SK-N-SH (cell line): ENCODE measurements at regions not wholly inside any gene's neighbourhood (a gene's known extent, or its start where the extent isn't known, plus 50 kb on each side); places are given as distances from the start of the nearest gene placed in this dataset.

Experiments used
- CTCF ChIA-PET: fragments of 300-600, 350-600 bp; formaldehyde crosslinking; extraction: SDS; loops from one replicate; lab custom pipeline; 2021; lab: Yijun Ruan, JAX
- POLR2A ChIA-PET: fragments of 350-600 bp; sonication (Branson Sonifier 250); formaldehyde crosslinking; extraction: SDS; loops from one replicate; lab custom pipeline; 2020; ENCODE audit warnings: antibody characterized with exemption, inconsistent platforms; lab: Yijun Ruan, JAX
- DNase-seq: peaks from one replicate; pipeline ENCODE4 v3.0.0; 2012
- H2AFZ ChIP-seq: fragments of 200-600 bp; sonication (generic); 2 replicates; pipeline ENCODE4 v1.8.1; 2016; ENCODE audit warnings: antibody characterized with exemption, mild to moderate bottlenecking, low read depth
- H3F3A ChIP-seq: fragments of 200-600 bp; sonication (generic); replicated peaks from 2 replicates; pipeline ENCODE3; 2016; ENCODE audit warnings: antibody characterized with exemption, mild to moderate bottlenecking; ENCODE audit not compliant: insufficient read depth
- H3K27ac ChIP-seq, 2 experiments: fragments of 200-500 bp in 1 of 2; fragments of 200-600 bp in 1 of 2; sonication (Bioruptor generic) in 1 of 2; sonication (generic), shearing (Covaris generic) in 1 of 2; 2 replicates each; pipeline versions ENCODE4 v1.5.1 to v1.6.1; 2014 to 2016; ENCODE audit warnings: low read depth in 2 of 2, inconsistent platforms in 1 of 2, low read length in 1 of 2, mild to moderate bottlenecking in 1 of 2, mixed read lengths in 1 of 2
- H3K27me3 ChIP-seq: fragments of 200-600 bp; sonication (generic), shearing (Covaris generic); 2 replicates; pipeline ENCODE4 v1.6.1; 2016; ENCODE audit warnings: mixed run types; ENCODE audit not compliant: insufficient read depth
- H3K36me3 ChIP-seq, 2 experiments: fragments of 200-500 bp in 1 of 2; fragments of 200-600 bp in 1 of 2; sonication (Bioruptor generic) in 1 of 2; sonication (generic) in 1 of 2; replicated peaks in 1 of 2; 2 replicates each; pipeline versions ENCODE3 to v1.5.1; 2014 to 2016; ENCODE audit warnings: low read length in 1 of 2, mild to moderate bottlenecking in 1 of 2; ENCODE audit not compliant: insufficient read depth in 2 of 2, control insufficient read depth in 1 of 2
- H3K4me1 ChIP-seq, 2 experiments: fragments of 200-500 bp in 1 of 2; fragments of 200-600 bp in 1 of 2; sonication (Bioruptor generic) in 1 of 2; sonication (generic), shearing (Covaris generic) in 1 of 2; 2 replicates each; pipeline versions ENCODE4 v1.5.1 to v1.6.1; 2014 to 2016; ENCODE audit warnings: low read depth in 1 of 2, low read length in 1 of 2, mixed run types in 1 of 2; ENCODE audit not compliant: insufficient read depth in 2 of 2, control insufficient read depth in 1 of 2
- H3K4me2 ChIP-seq: fragments of 200-600 bp; sonication (generic), shearing (Covaris generic); 2 replicates; pipeline ENCODE4 v1.6.1; 2017; ENCODE audit warnings: mixed run types
- H3K4me3 ChIP-seq, 2 experiments: fragments of 200-500 bp in 1 of 2; fragments of 200-600 bp in 1 of 2; sonication (Bioruptor generic) in 1 of 2; sonication (generic), shearing (Covaris generic) in 1 of 2; 2 replicates each; pipeline versions ENCODE4 v1.5.1 to v1.8.1; 2014 to 2016; ENCODE audit warnings: low read depth in 2 of 2, inconsistent platforms in 1 of 2, low read length in 1 of 2, mild to moderate bottlenecking in 1 of 2, mixed read lengths in 1 of 2, moderate library complexity in 1 of 2
- H3K79me2 ChIP-seq: fragments of 200-600 bp; sonication (generic); 2 replicates; pipeline ENCODE4 v1.8.1; 2017; ENCODE audit warnings: mild to moderate bottlenecking; ENCODE audit not compliant: insufficient read depth
- H3K9ac ChIP-seq: fragments of 200-600 bp; sonication (generic); 2 replicates; pipeline ENCODE4 v1.6.1; 2017; ENCODE audit warnings: mixed run types
- H3K9me2 ChIP-seq: fragments of 200-600 bp; sonication (generic); 2 replicates; pipeline ENCODE4 v1.6.1; 2017; ENCODE audit warnings: mixed run types
- H3K9me3 ChIP-seq: fragments of 200-600 bp; sonication (generic); 2 replicates; pipeline ENCODE4 v1.6.1; 2017; ENCODE audit warnings: mixed run types, mild to moderate bottlenecking, moderate library complexity
- H4K20me1 ChIP-seq: fragments of 200-600 bp; sonication (generic); 2 replicates; pipeline ENCODE4 v1.6.1; 2017; ENCODE audit warnings: mild to moderate bottlenecking, mixed run types; ENCODE audit not compliant: insufficient read depth
- CHD2 ChIP-seq: fragments of 150-350 bp; IDR thresholded peaks from 2 replicates; pipeline ENCODE4 v1.6.1; 2018; ENCODE audit warnings: low read length; ENCODE audit not compliant: partially characterized antibody
- FOSL2 ChIP-seq: IDR thresholded peaks from 2 replicates; pipeline ENCODE4 v1.4.0; 2012; ENCODE audit warnings: low read depth, mild to moderate bottlenecking, moderate library complexity, borderline replicate concordance
- MAX ChIP-seq: IDR thresholded peaks from 2 replicates; pipeline ENCODE4 v1.4.0; 2012; ENCODE audit warnings: low read depth
- MXI1 ChIP-seq: IDR thresholded peaks from 2 replicates; pipeline ENCODE4 v1.6.1; 2012; ENCODE audit warnings: mild to moderate bottlenecking, low read depth, low read length, improper control_type of control experiment
- NRF1 ChIP-seq: IDR thresholded peaks from 2 replicates; pipeline ENCODE4 v1.6.1; 2012; ENCODE audit warnings: low read depth, mild to moderate bottlenecking, low read length
- POLR2AphosphoS5 ChIP-seq: IDR thresholded peaks from 2 replicates; pipeline ENCODE4 v1.6.1; 2012; ENCODE audit warnings: low read depth, low read length
- RAD21 ChIP-seq: IDR thresholded peaks from 2 replicates; pipeline ENCODE4 v1.6.1; 2012; ENCODE audit warnings: mild to moderate bottlenecking, low read length
- REST ChIP-seq: IDR thresholded peaks from 2 replicates; pipeline ENCODE4 v1.6.1; 2012; ENCODE audit warnings: mild to moderate bottlenecking, low read depth, low read length, moderate library complexity
- SIN3A ChIP-seq: IDR thresholded peaks from 2 replicates; pipeline ENCODE4 v1.6.1; 2012; ENCODE audit warnings: low read depth, mild to moderate bottlenecking, low read length, moderate library complexity, borderline replicate concordance
- YY1 ChIP-seq: IDR thresholded peaks from 2 replicates; pipeline ENCODE4 v1.4.0; 2012; ENCODE audit warnings: low read depth, mild to moderate bottlenecking
- ZBTB33 ChIP-seq: IDR thresholded peaks from 2 replicates; pipeline ENCODE4 v1.4.0; 2012; ENCODE audit warnings: low read depth, borderline replicate concordance
- WGBS: methylation state at CpG from one replicate; pipeline ENCODE4 v1.1.6; 2017; ENCODE audit warnings: low lambda C conversion rate; 5-methylcytosine and 5-hydroxymethylcytosine counted together
- TF ChIP-seq, protein P1 (sequence below): fragments of 150-350 bp; IDR thresholded peaks from 2 replicates; pipeline ENCODE4 v1.6.1; 2016; ENCODE audit warnings: mild to moderate bottlenecking, low read depth, low read length
- TF ChIP-seq, protein P2 (sequence below): IDR thresholded peaks from 2 replicates; pipeline ENCODE4; 2012

DNA sequence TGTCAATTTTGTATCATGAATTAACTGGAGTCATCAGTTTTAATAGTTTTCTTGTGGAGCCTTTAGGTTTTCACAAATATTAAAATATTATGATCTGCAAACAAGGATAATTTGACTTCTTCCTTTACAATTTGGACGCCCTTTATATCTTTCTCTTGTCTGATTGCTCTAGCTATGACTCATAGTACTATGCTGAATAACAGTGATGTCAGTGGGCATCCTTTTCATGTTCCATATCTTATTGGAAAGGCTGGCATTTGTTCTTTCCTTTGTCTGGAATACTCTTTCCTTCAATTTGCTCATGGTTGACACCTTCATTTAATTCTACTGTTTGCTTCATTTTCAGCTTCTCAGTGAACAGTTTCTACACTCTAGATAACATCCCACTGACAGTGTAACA lies 1129.3 kb downstream of the SLITRK5 start:
- Histone ChIP-seq H3K27me3 (no peaks in the 10 kb centered on the region), H3F3A (no peaks in the 10 kb centered on the region), H3K4me2 (no peak overlapping the region), H3K36me3 (no peaks in the 10 kb centered on the region), H3K4me1 (no peaks in the 10 kb centered on the region), H4K20me1 (no peaks in the 10 kb centered on the region), H3K4me3 (no peak overlapping the region), H2AFZ (no peak overlapping the region), H3K9me2 (no peaks in the 10 kb centered on the region), H3K27ac (no peak overlapping the region), H3K79me2 (no peaks in the 10 kb centered on the region), H3K9ac (no peak overlapping the region), H3K9me3 (no peaks in the 10 kb centered on the region)
- ChIA-PET POLR2A (no interaction called here), CTCF (no interaction called here)
- TF ChIP-seq MAX (no peak), SIN3A (no peak), YY1 (no peak), MXI1 (no peak), RAD21 (no peak), ZBTB33 (no peak), NRF1 (no peak), REST (no peak), FOSL2 (no peak), CHD2 (no peak), POLR2AphosphoS5 (no peak)
- TF ChIP-seq, protein P1, sequence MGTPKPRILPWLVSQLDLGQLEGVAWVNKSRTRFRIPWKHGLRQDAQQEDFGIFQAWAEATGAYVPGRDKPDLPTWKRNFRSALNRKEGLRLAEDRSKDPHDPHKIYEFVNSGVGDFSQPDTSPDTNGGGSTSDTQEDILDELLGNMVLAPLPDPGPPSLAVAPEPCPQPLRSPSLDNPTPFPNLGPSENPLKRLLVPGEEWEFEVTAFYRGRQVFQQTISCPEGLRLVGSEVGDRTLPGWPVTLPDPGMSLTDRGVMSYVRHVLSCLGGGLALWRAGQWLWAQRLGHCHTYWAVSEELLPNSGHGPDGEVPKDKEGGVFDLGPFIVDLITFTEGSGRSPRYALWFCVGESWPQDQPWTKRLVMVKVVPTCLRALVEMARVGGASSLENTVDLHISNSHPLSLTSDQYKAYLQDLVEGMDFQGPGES: no peak
- TF ChIP-seq, protein P2, sequence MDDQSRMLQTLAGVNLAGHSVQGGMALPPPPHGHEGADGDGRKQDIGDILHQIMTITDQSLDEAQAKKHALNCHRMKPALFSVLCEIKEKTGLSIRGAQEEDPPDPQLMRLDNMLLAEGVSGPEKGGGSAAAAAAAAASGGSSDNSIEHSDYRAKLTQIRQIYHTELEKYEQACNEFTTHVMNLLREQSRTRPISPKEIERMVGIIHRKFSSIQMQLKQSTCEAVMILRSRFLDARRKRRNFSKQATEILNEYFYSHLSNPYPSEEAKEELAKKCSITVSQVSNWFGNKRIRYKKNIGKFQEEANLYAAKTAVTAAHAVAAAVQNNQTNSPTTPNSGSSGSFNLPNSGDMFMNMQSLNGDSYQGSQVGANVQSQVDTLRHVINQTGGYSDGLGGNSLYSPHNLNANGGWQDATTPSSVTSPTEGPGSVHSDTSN: no peak
- DNase-seq: no peak
- WGBS: 15% methylated on average over 1 of the region's 1 CpG
